Epithelial cell of esophagus (primary cell): ENCODE measurements at regions not wholly inside any gene's neighbourhood (a gene's known extent, or its start where the extent isn't known, plus 50 kb on each side); places are given as distances from the start of the nearest gene placed in this dataset.
A peak's percentile ranks its signal among the peaks of the same experiment; 100 is the strongest.
"Not testable (repeated sequence)": the region's sequence is repeated elsewhere in the genome, so short reads cannot be mapped to it uniquely, and the experiment has no call there.

Experiments
- DNase-seq: peaks from one replicate; pipeline ENCODE4 v3.0.0; 2010; ENCODE audit warnings: low read depth
- H3K4me3 ChIP-seq: 2 replicates; pipeline ENCODE4 v1.5.1; 2011; ENCODE audit warnings: mild to moderate bottlenecking, low read length, control low read depth
- TF ChIP-seq, protein P1 (sequence below): IDR thresholded peaks from 2 replicates; pipeline ENCODE4 v1.5.1; 2011; ENCODE audit warnings: low read depth, mild to moderate bottlenecking, low read length, control low read depth, inconsistent platforms; ENCODE audit not compliant: insufficient read depth; ENCODE audit errors: missing control alignments

DNA sequence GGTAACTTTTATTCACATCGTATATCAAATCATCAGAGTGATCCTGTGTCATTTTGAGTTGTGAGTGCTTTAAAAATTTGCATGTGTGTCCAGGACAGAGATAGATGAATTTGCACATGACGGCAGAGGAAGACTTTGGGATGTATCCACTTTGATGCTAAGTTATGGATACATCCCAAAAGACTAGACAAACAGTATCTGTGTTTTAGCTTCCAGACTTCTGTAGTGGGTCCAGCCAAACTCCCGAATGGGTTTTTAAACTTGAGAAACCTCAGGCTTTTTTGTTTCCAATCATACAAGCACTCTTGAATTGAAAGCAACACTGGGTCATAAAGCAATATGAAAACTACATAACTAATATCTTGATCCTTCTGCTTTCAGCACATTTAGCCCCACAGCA is 213.8 kb downstream of the C9orf152 start:
- TF ChIP-seq, protein P1, sequence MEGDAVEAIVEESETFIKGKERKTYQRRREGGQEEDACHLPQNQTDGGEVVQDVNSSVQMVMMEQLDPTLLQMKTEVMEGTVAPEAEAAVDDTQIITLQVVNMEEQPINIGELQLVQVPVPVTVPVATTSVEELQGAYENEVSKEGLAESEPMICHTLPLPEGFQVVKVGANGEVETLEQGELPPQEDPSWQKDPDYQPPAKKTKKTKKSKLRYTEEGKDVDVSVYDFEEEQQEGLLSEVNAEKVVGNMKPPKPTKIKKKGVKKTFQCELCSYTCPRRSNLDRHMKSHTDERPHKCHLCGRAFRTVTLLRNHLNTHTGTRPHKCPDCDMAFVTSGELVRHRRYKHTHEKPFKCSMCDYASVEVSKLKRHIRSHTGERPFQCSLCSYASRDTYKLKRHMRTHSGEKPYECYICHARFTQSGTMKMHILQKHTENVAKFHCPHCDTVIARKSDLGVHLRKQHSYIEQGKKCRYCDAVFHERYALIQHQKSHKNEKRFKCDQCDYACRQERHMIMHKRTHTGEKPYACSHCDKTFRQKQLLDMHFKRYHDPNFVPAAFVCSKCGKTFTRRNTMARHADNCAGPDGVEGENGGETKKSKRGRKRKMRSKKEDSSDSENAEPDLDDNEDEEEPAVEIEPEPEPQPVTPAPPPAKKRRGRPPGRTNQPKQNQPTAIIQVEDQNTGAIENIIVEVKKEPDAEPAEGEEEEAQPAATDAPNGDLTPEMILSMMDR, result no peak
- DNase-seq, result no peak
- no peak overlapping the region for H3K4me3 ChIP-seq

GRCh38 chr9:109996936-109997580 is 210.9 kb downstream of the C9orf152 start:
- H3K4me3 ChIP-seq, result no peak overlapping the region
- DNase-seq, result peak; percentile 44
- TF ChIP-seq, protein P1, result no peak

GRCh38 chr9:109997682-109998081 is 210.3 kb downstream of the C9orf152 start:
- H3K4me3 ChIP-seq, result no peak overlapping the region
- TF ChIP-seq, protein P1, result no peak
- DNase-seq, result no peak

- not testable (repeated sequence) for DNase-seq, H3K4me3 ChIP-seq
Measured at GRCh38 chr9:110005521-110005920, 202.4 kb downstream of the C9orf152 start.

DNA sequence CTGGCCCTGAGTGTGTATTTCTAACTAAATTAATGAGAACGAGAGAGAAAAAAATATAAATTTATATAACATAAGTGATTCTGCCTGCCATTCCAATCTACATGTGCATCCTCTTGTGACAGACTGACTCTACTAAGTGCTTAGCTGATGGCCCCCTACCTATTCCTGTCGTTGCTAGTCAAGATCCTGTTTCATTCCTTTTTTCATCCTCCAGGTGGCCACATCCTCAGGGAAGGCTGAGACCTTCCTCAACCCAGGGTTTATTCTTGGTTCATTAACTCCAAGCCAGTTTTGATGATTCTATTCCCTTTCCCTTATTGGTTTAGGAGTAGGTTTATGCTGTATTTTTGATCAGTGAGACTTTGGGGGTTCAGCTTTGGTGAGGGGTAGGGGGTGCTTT is 201.3 kb downstream of the C9orf152 start:
- TF ChIP-seq, protein P1, result no peak
- DNase-seq, result no peak
- no peak overlapping the region for H3K4me3 ChIP-seq

DNA sequence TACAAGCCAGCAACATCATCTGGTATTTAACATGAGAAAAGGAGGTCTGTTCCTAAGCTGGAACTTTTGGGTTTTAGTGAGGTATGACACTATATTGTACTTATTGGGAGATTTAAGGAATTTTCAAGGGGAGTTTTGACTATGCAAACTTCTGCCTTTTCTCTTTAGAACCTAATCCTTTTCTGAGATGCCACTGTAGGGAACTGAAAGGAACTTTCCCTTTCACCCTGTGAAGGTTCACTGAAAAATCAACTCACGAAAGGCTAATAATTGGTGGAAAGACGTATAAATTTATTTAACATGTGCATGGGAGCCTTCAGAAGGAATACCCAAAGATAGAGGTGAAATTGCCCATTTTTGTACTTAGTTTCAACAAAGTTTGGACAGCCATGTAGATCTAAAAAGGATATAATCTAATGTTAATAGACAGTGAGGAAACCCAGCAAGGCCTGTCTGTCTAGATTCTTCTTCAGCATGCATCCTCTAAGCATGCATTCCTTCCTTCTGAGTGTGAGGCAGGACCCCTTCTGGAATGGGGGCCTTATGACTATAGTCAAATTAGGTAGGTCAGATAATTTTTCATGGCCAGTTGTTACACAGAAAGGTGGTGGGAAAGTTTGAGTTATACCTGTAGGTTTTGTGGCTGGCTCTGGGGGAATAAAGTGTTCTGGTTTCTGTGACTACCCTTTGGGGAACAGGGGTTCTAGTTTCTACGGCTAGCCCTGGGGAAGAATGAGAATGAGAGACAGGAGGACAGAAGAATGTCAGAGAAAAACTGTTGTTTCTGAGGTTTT is 200.3 kb downstream of the C9orf152 start:
- DNase-seq, result no peak
- TF ChIP-seq, protein P1, result no peak
- H3K4me3 ChIP-seq, result no peak overlapping the region

- TF ChIP-seq, protein P1, result no peak
- no peak for DNase-seq
Measured at GRCh38 chr9:110008663-110009062, 199.3 kb downstream of the C9orf152 start.

More at GRCh38 chr9:110008663-110009062, 199.3 kb downstream of the C9orf152 start:
- H3K4me3 ChIP-seq, result no peak overlapping the region
